Ishikawa (cell line): ENCODE measurements at regions not wholly inside any gene's neighbourhood (a gene's known extent, or its start where the extent isn't known, plus 50 kb on each side); places are given as distances from the start of the nearest gene placed in this dataset.

Experiments
- CEBPB ChIP-seq: IDR thresholded peaks from 2 replicates; pipeline ENCODE4 v1.6.1; 2012
- CREB1 ChIP-seq: IDR thresholded peaks from 2 replicates; pipeline ENCODE4 v1.6.1; 2012; ENCODE audit warnings: low read depth
- EGR1 ChIP-seq: IDR thresholded peaks from 2 replicates; pipeline ENCODE4 v1.6.1; 2012
- EP300 ChIP-seq: IDR thresholded peaks from 2 replicates; pipeline ENCODE4 v1.6.1; 2012; ENCODE audit warnings: borderline replicate concordance
- FOXM1 ChIP-seq: IDR thresholded peaks from 2 replicates; pipeline ENCODE4 v1.6.1; 2012; ENCODE audit warnings: low read depth, borderline replicate concordance
- NFIC ChIP-seq: IDR thresholded peaks from 2 replicates; pipeline ENCODE4 v1.6.1; 2012
- RAD21 ChIP-seq: IDR thresholded peaks from 2 replicates; pipeline ENCODE4 v1.6.1; 2012; ENCODE audit warnings: low read depth
- TAF1 ChIP-seq: IDR thresholded peaks from 2 replicates; pipeline ENCODE4 v1.6.1; 2012; ENCODE audit warnings: low read depth, mild to moderate bottlenecking
- TCF12 ChIP-seq: IDR thresholded peaks from 2 replicates; pipeline ENCODE4 v1.6.1; 2012; ENCODE audit warnings: low read depth
- USF1 ChIP-seq: IDR thresholded peaks from 2 replicates; pipeline ENCODE4 v1.6.1; 2012
- YY1 ChIP-seq: IDR thresholded peaks from 2 replicates; pipeline ENCODE4 v1.6.1; 2012; ENCODE audit warnings: low read depth
- ZBTB7A ChIP-seq: IDR thresholded peaks from 2 replicates; pipeline ENCODE4 v1.6.1; 2012; ENCODE audit warnings: low read depth
- TF ChIP-seq, protein P1 (sequence below): IDR thresholded peaks from 2 replicates; pipeline ENCODE4 v1.6.1; 2012
- TF ChIP-seq, protein P2 (sequence below): IDR thresholded peaks from 2 replicates; pipeline ENCODE4 v1.6.1; 2012; ENCODE audit warnings: low read depth, mild to moderate bottlenecking

DNA sequence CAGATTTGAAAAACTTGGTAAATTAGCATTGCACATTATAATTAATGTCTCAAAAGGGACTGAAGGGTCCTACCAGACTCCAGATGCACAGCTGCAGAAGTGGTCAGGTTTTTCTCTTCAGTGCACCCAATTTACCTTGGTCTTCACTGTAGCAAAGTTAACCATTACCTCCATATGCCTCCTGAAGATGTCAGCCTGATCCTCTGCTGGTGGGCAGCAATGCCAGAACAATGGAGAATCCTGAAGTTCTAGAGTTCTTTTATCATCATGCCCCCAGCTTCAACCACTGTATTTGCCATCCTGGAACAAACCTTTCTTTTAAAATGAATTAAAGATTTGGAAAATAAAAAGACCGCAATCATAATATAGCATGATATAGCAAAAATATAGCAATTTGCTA, 1774.8 kb upstream of the CELF4 start:
- TF ChIP-seq EP300: no peak
- TF ChIP-seq, protein P1, sequence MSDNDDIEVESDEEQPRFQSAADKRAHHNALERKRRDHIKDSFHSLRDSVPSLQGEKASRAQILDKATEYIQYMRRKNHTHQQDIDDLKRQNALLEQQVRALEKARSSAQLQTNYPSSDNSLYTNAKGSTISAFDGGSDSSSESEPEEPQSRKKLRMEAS: no peak
- no peak for TF ChIP-seq FOXM1
- no peak for TF ChIP-seq TAF1
- no peak for TF ChIP-seq YY1
- TF ChIP-seq RAD21: no peak
- no peak for TF ChIP-seq CREB1
- no peak for TF ChIP-seq ZBTB7A
- TF ChIP-seq TCF12: no peak
- TF ChIP-seq NFIC: no peak
- TF ChIP-seq USF1: no peak
- no peak for TF ChIP-seq EGR1
- TF ChIP-seq CEBPB: no peak
- TF ChIP-seq, protein P2, sequence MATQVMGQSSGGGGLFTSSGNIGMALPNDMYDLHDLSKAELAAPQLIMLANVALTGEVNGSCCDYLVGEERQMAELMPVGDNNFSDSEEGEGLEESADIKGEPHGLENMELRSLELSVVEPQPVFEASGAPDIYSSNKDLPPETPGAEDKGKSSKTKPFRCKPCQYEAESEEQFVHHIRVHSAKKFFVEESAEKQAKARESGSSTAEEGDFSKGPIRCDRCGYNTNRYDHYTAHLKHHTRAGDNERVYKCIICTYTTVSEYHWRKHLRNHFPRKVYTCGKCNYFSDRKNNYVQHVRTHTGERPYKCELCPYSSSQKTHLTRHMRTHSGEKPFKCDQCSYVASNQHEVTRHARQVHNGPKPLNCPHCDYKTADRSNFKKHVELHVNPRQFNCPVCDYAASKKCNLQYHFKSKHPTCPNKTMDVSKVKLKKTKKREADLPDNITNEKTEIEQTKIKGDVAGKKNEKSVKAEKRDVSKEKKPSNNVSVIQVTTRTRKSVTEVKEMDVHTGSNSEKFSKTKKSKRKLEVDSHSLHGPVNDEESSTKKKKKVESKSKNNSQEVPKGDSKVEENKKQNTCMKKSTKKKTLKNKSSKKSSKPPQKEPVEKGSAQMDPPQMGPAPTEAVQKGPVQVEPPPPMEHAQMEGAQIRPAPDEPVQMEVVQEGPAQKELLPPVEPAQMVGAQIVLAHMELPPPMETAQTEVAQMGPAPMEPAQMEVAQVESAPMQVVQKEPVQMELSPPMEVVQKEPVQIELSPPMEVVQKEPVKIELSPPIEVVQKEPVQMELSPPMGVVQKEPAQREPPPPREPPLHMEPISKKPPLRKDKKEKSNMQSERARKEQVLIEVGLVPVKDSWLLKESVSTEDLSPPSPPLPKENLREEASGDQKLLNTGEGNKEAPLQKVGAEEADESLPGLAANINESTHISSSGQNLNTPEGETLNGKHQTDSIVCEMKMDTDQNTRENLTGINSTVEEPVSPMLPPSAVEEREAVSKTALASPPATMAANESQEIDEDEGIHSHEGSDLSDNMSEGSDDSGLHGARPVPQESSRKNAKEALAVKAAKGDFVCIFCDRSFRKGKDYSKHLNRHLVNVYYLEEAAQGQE: no peak
